ENCODE measurements at regions not wholly inside any gene's neighbourhood (a gene's known extent, or its start where the extent isn't known, plus 50 kb on each side); places are given as distances from the start of the nearest gene placed in this dataset.

DNA sequence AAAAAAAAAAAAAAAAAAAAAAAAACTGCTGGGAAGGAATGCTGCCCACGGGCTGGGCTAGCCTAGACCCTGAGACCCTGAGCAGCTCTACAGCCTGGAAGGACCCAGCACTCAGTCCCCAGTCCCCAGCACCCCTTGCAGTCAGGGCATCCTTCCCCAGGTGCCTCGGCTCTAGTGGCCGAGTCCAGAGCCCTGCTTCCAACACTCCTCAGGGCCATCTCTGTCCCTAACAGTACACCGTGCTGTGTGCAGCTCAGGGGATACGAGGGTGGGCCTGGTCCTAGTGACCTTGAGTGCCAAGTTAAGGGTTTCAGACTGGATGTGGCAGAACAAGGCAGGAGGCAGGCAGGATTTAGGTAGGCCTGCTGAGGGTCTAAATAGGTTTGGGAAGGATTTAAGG, 50.2 kb upstream of the LRP8 start:
- POLR2A ChIA-PET: no interaction called here
- Histone ChIP-seq H3K27me3 (ENCODE audit: insufficient read depth, low read length, poor library complexity, severe bottlenecking) (no peaks in the 10 kb centered on the region), H3K27ac (ENCODE audit: low read depth, low read length) (no peak overlapping the region), H3K9me3 (ENCODE audit: low read length) (no peaks in the 10 kb centered on the region), H3K36me3 (ENCODE audit: insufficient read depth, low read length) (no peaks in the 10 kb centered on the region), H3K4me1 (ENCODE audit: insufficient read depth, low read length) (no peaks in the 10 kb centered on the region), H3K4me3 (ENCODE audit: low read length) (no peak overlapping the region)
- CTCF ChIA-PET: interaction anchor here (1.4 kb wide), 1 partner anchor 15 kb away, joined by 6 read pairs; no protein-coding TSS in a partner anchor
- no peak overlapping the region for H3K27ac Mint-ChIP-seq
- no peaks in the 10 kb centered on the region for H3K36me3 Mint-ChIP-seq
- H3K4me1 Mint-ChIP-seq: no peaks in the 10 kb centered on the region
- no peak for DNase-seq
- no peak overlapping the region for H3K4me3 Mint-ChIP-seq
- peaks cover 0 to 10% of the 10 kb centered on the region in 2 donors for H3K27me3 Mint-ChIP-seq
- H3K9me3 Mint-ChIP-seq: no peaks in the 10 kb centered on the region

- peaks cover 0 to 1% (median 0%) of the 10 kb centered on the region in 5 donors for H3K9me3 Mint-ChIP-seq
- peaks cover 0 to 10% of the 10 kb centered on the region in 2 donors for H3K27me3 Mint-ChIP-seq
- no peaks in the 10 kb centered on the region for H3K9me3 ChIP-seq (ENCODE audit: low read length)
- CTCF ChIA-PET: no interaction called here
- no peak overlapping the region for H3K27ac ChIP-seq (ENCODE audit: low read depth, low read length)
- no peaks in the 10 kb centered on the region for H3K4me1 ChIP-seq (ENCODE audit: insufficient read depth, low read length)
- POLR2A ChIA-PET: no interaction called here
- H3K4me3 ChIP-seq (ENCODE audit: low read length): no peak overlapping the region
- H3K27ac Mint-ChIP-seq: no peak overlapping the region
- H3K36me3 Mint-ChIP-seq: no peaks in the 10 kb centered on the region
- H3K4me1 Mint-ChIP-seq: no peaks in the 10 kb centered on the region
- no peaks in the 10 kb centered on the region for H3K27me3 ChIP-seq (ENCODE audit: insufficient read depth, low read length, poor library complexity, severe bottlenecking)
- no peak for DNase-seq
- H3K4me3 Mint-ChIP-seq: no peak overlapping the region
- H3K36me3 ChIP-seq (ENCODE audit: insufficient read depth, low read length): no peaks in the 10 kb centered on the region
Observed at GRCh38 chr1:53378932-53379661, 51.2 kb upstream of the LRP8 start.

DNA sequence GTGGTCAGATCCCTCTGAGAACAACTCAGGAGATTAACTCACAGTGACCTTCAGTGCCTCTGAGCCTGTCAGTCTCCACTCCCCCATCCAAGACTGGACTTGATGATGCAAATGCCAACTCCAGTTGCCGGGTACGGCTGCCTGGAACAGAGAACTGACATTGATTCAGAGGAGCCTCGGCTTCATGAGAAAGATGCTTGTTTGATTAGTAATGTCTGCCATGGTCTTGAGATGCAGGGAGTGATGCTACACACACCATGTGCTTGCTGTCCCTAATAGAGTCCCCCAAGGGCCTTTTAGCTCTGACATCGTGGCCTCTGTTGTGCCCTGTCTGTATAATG, 51.8 kb upstream of the LRP8 start:
- ChIA-PET CTCF (no interaction called here), POLR2A (no interaction called here)
- Mint-ChIP-seq H3K4me1 (no peaks in the 10 kb centered on the region), H3K9me3 (peaks cover 0 to 1% (median 0%) of the 10 kb centered on the region in 5 donors), H3K27me3 (peaks cover 0 to 10% of the 10 kb centered on the region in 2 donors), H3K36me3 (no peaks in the 10 kb centered on the region), H3K27ac (no peak overlapping the region), H3K4me3 (no peak overlapping the region)
- no peaks in the 10 kb centered on the region for H3K9me3 ChIP-seq (ENCODE audit: low read length)
- no peak overlapping the region for H3K4me3 ChIP-seq (ENCODE audit: low read length)
- no peak for DNase-seq
- H3K27ac ChIP-seq (ENCODE audit: low read depth, low read length): no peak overlapping the region
- no peaks in the 10 kb centered on the region for H3K4me1 ChIP-seq (ENCODE audit: insufficient read depth, low read length)
- no peaks in the 10 kb centered on the region for H3K36me3 ChIP-seq (ENCODE audit: insufficient read depth, low read length)
- no peaks in the 10 kb centered on the region for H3K27me3 ChIP-seq (ENCODE audit: insufficient read depth, low read length, poor library complexity, severe bottlenecking)

- Histone ChIP-seq H3K9me3 (ENCODE audit: low read length) (no peaks in the 10 kb centered on the region), H3K27ac (ENCODE audit: low read depth, low read length) (no peak overlapping the region), H3K4me3 (ENCODE audit: low read length) (no peak overlapping the region), H3K36me3 (ENCODE audit: insufficient read depth, low read length) (no peaks in the 10 kb centered on the region), H3K4me1 (ENCODE audit: insufficient read depth, low read length) (no peaks in the 10 kb centered on the region), H3K27me3 (ENCODE audit: insufficient read depth, low read length, poor library complexity, severe bottlenecking) (no peaks in the 10 kb centered on the region)
- H3K4me1 Mint-ChIP-seq: no peaks in the 10 kb centered on the region
- H3K27me3 Mint-ChIP-seq: peaks cover 0 to 10% of the 10 kb centered on the region in 2 donors
- no peak overlapping the region for H3K4me3 Mint-ChIP-seq
- peak overlapping the region in 1 of 8 donors; percentile 39 for H3K27ac Mint-ChIP-seq
- no peaks in the 10 kb centered on the region for H3K36me3 Mint-ChIP-seq
- CTCF ChIA-PET: no interaction called here
- DNase-seq: no peak
- POLR2A ChIA-PET: no interaction called here
- H3K9me3 Mint-ChIP-seq: peaks cover 0 to 1% (median 0%) of the 10 kb centered on the region in 5 donors
Observed at GRCh38 chr1:53380296-53380695, 52.4 kb upstream of the LRP8 start.

DNA sequence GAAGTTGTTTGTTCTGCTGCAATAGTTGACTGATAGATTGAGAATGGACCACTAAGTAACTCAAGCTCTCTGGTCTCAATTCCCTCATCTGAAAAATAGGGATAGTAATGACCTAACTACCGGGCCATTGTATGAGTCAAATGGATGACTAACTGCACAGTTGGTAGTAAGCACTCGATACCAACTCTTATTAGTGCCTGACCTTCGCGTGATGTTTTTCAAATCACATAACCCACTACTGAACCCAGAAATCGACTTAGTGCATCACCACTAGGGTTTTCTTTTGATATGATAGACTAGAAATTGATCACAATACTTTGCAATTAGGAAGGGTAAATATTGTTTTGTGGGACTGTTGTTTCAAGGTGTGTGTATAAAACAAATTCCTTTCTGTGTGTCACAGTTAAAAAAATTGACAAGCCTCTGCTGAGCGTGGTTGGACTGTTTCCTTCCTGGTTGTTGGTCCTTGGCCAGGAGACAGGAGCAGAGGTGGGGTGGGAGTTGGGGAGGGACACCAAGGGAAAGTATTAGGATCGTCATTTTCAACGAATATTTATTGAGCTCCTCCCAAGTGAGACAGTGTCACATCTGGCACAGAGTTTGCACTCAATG, 54.0 kb upstream of the LRP8 start:
- CTCF ChIA-PET: no interaction called here
- Histone ChIP-seq H3K4me3 (ENCODE audit: low read length) (no peak overlapping the region), H3K36me3 (ENCODE audit: insufficient read depth, low read length) (no peaks in the 10 kb centered on the region), H3K4me1 (ENCODE audit: insufficient read depth, low read length) (no peaks in the 10 kb centered on the region), H3K27ac (ENCODE audit: low read depth, low read length) (no peak overlapping the region), H3K9me3 (ENCODE audit: low read length) (no peaks in the 10 kb centered on the region), H3K27me3 (ENCODE audit: insufficient read depth, low read length, poor library complexity, severe bottlenecking) (no peaks in the 10 kb centered on the region)
- POLR2A ChIA-PET: no interaction called here
- Mint-ChIP-seq H3K4me3 (no peak overlapping the region), H3K27ac (no peak overlapping the region), H3K36me3 (peaks cover 0 to 6% (median 0%) of the 10 kb centered on the region in 3 donors), H3K9me3 (peaks cover 0 to 2% (median 1%) of the 10 kb centered on the region in 5 donors), H3K27me3 (peaks cover 0 to 10% of the 10 kb centered on the region in 2 donors), H3K4me1 (no peaks in the 10 kb centered on the region)
- DNase-seq: no peak

DNA sequence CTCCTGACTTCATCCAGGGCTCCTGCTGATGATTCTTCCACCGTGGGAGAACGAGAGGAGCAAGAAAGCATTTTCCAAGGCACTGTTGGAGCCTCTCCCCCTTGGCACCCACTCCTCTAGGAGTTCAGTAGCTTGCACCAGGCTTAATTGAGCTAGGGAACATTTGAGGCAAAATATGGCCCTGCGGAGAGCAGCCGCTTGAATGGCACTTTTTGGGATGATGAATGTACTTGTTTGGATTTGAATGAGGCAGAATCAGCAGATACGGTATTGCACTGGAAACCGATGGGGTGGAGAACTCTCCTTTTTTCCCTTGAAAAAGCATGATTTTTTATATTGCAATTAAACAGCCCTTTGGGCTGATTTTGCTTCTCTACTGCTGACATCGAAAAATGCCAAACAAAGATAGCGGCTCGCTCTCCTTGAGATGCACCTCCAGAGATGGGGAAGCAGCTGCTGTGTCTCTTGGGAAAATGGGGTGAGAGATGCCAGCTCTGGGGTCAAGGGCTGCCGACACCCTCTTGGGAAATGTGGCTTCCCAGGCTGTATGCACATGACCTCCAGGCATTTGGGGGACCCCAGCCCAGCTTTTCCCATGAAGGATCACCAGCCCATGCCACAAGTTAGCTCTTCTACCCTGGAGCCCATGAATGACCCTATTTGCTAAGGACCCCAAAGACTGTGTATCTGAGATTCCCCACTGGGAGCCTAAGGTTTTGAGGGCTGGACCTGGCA, 55.4 kb upstream of the LRP8 start:
- no peak for DNase-seq
- H3K27ac Mint-ChIP-seq: no peak overlapping the region
- H3K9me3 Mint-ChIP-seq: peaks cover 1 to 5% (median 5%) of the 10 kb centered on the region in 5 donors
- peaks cover 0 to 15% of the 10 kb centered on the region in 2 donors for H3K27me3 Mint-ChIP-seq
- H3K36me3 ChIP-seq (ENCODE audit: insufficient read depth, low read length): no peaks in the 10 kb centered on the region
- H3K4me1 Mint-ChIP-seq: no peaks in the 10 kb centered on the region
- H3K27me3 ChIP-seq (ENCODE audit: insufficient read depth, low read length, poor library complexity, severe bottlenecking): no peaks in the 10 kb centered on the region
- no peak overlapping the region for H3K27ac ChIP-seq (ENCODE audit: low read depth, low read length)
- H3K4me3 ChIP-seq (ENCODE audit: low read length): no peak overlapping the region
- ChIA-PET CTCF (interaction anchor here (1.5 kb wide), 1 partner anchor 10 kb away, joined by 7 read pairs; no protein-coding TSS in a partner anchor), POLR2A (no interaction called here)
- H3K36me3 Mint-ChIP-seq: peaks cover 0 to 8% (median 0%) of the 10 kb centered on the region in 3 donors
- no peaks in the 10 kb centered on the region for H3K9me3 ChIP-seq (ENCODE audit: low read length)
- H3K4me3 Mint-ChIP-seq: no peak overlapping the region
- no peaks in the 10 kb centered on the region for H3K4me1 ChIP-seq (ENCODE audit: insufficient read depth, low read length)

DNA sequence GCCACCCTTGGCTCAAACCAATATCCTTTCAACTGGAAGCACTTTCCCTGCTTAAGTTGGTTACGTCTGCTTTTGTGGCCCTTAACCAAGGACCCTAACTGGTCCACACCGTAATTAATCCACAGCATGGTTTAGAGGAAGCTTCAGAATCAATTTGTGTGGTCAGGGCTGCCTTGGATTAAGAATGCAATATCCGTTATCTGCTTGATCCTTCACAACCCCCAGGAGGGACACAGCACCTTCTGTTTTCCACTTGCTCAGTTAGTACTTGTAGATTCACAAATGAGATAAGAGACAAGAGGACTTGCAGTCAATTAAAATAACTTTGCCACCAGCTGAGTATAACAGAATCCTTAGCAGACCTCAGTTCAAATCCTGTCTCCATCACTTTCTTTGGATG, 56.9 kb upstream of the LRP8 start:
- no peaks in the 10 kb centered on the region for H3K36me3 ChIP-seq (ENCODE audit: insufficient read depth, low read length)
- H3K27me3 Mint-ChIP-seq: peaks cover 0 to 15% of the 10 kb centered on the region in 2 donors
- H3K27ac ChIP-seq (ENCODE audit: low read depth, low read length): no peak overlapping the region
- POLR2A ChIA-PET: no interaction called here
- CTCF ChIA-PET: no interaction called here
- DNase-seq: no peak
- H3K27me3 ChIP-seq (ENCODE audit: insufficient read depth, low read length, poor library complexity, severe bottlenecking): no peaks in the 10 kb centered on the region
- H3K4me3 Mint-ChIP-seq: no peak overlapping the region
- H3K9me3 ChIP-seq (ENCODE audit: low read length): no peaks in the 10 kb centered on the region
- no peaks in the 10 kb centered on the region for H3K4me1 ChIP-seq (ENCODE audit: insufficient read depth, low read length)
- peaks cover 0 to 8% (median 0%) of the 10 kb centered on the region in 3 donors for H3K36me3 Mint-ChIP-seq
- peaks cover 1 to 5% (median 5%) of the 10 kb centered on the region in 5 donors for H3K9me3 Mint-ChIP-seq
- peak overlapping the region in 1 of 8 donors; percentile 68 for H3K27ac Mint-ChIP-seq
- no peaks in the 10 kb centered on the region for H3K4me1 Mint-ChIP-seq
- H3K4me3 ChIP-seq (ENCODE audit: low read length): no peak overlapping the region
